GM19239 (cell line): ENCODE measurements at regions not wholly inside any gene's neighbourhood (a gene's known extent, or its start where the extent isn't known, plus 50 kb on each side); places are given as distances from the start of the nearest gene placed in this dataset.

Experiments used
- DNase-seq: peaks from one replicate; pipeline ENCODE4 v3.0.0; 2011; ENCODE audit warnings: low spot score; ENCODE audit not compliant: insufficient read length
- FAIRE-seq: peaks from 2 replicates; lab custom pipeline; 2011; peaks lifted over from hg19 to GRCh38; lab: Jason Lieb, UNC

DNA sequence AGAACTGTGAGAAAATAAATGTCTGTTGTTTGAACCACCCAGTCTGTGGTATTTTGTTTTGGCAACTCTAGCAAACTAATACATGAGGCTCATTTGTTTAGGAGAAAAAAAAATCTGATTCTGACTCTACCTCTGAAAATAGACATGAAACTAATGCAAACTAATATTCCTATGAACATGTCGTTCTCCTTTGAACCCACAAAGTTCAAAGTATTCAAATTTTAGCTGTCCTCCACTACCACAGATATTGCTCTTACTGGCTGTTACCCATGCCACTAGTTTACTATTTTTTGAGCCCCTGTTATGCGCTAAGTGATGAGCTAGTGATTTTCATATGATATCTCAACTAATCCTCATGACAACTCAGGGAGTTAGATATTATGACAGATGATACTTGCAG lies 58.8 kb upstream of the ZNF804B start:
- no peak for DNase-seq
- FAIRE-seq, result no peak

GRCh38 chr7:88694207-88694606 lies 65.3 kb upstream of the ZNF804B start:
- no peak for DNase-seq
- no peak for FAIRE-seq

GRCh38 chr7:88693131-88693530 lies 66.4 kb upstream of the ZNF804B start:
- no peak for FAIRE-seq
- no peak for DNase-seq

GRCh38 chr7:88692493-88692892 lies 67.0 kb upstream of the ZNF804B start:
- FAIRE-seq (no peak), DNase-seq (no peak)

DNA sequence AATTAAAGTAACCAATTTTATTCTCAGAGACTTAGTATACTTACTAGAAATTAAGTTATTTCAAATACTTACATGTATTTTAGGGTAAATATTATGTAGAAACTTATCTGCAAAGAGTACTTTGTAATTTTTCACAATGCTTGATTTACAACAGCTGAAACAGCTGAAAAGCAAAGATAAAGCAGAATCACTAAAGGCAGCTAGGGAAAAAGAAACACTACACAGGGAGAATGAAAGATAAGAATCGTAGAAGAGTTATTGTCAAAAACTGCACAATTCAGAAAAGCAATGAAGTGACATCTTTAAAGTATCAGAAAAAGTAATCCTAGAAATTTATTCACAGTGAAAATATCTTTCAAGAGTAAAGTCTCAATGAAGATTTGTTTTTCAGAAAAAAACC lies 69.7 kb upstream of the ZNF804B start:
- FAIRE-seq, result no peak

DNA sequence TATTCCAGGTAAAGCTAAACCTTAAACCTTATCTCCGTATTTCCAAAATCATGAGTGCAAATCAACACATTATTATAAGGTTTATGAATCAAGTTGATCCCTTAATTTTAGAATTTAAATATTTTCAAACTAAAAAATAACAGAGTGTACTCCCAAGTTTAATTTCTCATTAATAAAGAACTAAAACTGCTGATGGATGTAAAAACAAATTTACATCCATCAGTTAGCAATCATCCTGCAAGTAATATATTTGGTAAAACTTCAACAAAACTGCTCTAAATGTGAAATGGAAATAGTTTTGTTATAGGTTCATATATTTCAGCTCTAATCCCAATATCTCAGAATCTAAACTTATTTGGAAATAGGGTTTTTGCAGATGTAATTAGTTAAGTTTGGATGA lies 71.3 kb upstream of the ZNF804B start:
- DNase-seq (no peak), FAIRE-seq (no peak)

More for the DNA sequence above, 69.7 kb upstream of the ZNF804B start:
- no peak for DNase-seq

DNA sequence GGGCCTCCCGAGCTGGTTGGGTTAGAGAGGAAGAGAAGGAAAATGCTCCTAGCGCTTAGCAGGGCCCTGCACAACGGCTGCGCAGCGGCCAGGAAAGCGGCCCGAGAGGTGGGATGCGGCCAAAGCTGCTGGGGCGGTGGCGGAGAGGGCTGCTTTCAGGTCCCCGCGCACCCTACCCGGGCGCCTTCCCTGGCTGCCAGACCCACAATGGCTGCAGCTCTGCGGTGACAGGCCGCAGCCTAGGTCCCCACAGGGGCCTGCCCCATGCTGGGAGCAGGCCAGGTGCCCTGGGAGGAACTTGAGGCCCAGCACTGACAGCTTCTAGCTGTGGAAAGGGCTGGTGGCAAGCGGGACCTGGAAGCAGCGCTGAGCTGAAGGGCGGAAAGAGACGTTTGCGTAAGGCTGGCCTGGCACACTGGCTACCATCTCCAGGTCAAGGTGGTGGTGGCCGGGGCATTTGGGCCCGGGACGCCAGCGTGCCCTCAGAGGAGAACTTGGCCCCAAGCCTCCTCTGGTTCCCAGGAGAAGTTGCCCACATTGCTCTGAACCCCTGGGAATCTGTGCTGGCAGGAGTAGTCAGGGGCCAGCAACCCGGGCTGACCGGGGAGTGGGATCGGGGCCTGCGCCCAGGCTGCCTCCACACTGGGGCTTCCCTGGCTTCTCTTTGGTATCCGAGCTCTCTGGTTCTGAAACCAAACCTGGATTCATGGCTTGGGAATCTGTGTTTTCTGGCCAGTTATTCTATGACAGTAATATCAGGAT lies 72.9 kb upstream of the ZNF804B start:
- FAIRE-seq (no peak), DNase-seq (no peak)

- no peak for DNase-seq
- FAIRE-seq, result no peak
Measured at GRCh38 chr7:88681682-88682081, 77.8 kb upstream of the ZNF804B start.

GRCh38 chr7:88670536-88670935 lies 89.0 kb upstream of the ZNF804B start:
- no peak for FAIRE-seq
- no peak for DNase-seq

DNA sequence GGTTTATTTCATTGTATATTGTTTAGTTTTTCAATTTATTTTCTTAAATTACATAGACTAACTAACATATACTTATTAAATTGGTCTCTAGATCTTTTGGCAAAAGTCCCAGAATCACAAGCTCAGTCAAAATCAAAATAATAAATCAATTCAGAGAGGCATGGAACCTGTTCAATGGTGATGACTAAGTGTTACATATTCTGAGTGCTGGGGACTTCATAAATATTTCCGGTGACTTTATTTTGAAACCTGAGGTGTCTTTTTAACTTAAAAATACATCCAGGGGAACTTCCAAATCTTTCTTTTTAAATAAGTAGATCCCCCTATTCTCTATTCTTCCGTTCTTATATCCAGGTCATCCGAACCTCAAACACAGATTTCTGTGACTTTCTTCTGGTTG lies 89.6 kb upstream of the ZNF804B start:
- no peak for FAIRE-seq
- no peak for DNase-seq

DNA sequence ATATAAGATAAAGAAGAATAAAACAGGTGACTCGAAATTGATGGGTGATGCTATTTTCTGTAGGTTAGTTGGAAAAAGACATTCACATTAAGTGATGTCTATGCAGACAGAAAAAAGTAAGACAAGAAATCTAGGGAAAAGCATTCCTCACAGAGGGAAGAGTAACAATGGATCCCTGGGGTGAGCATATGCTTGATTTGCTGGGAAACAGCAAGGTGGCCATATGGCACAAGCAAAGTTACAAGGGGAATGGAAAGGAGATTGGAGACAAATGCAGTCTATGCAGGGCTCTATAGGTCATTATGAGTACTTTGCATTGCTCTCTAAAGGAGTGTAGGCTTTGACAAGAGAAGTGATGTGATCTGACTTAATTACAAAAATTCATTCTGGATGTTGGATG lies 90.9 kb upstream of the ZNF804B start:
- DNase-seq (no peak), FAIRE-seq (no peak)

- DNase-seq (no peak), FAIRE-seq (no peak)
Measured at GRCh38 chr7:88666626-88667025, 92.9 kb upstream of the ZNF804B start.

GRCh38 chr7:88665892-88666514 lies 93.5 kb upstream of the ZNF804B start:
- FAIRE-seq, result no peak
- no peak for DNase-seq

- no peak for FAIRE-seq
Measured at GRCh38 chr7:88664630-88665233, 94.8 kb upstream of the ZNF804B start.

DNA sequence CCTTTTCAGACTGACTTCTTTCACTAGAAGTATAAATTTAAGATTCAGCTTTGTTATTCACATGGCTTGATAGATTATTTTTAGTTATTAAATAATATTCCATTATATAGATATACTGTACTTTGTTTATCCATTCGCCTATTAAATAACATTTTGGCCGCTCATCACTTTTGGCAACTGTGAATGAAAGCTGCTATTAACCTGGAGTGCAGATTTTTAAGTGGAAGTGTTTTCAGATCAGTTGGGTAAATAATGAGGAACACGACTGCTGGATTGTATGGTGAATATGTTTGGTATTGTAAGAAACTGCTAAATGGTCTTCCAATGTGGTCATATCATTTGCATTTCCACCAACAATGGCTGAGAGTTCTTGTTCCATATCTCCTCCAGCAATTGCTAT lies 97.6 kb upstream of the ZNF804B start:
- FAIRE-seq (no peak), DNase-seq (no peak)

More at GRCh38 chr7:88664630-88665233, 94.8 kb upstream of the ZNF804B start:
- no peak for DNase-seq

GRCh38 chr7:88647825-88648224 lies 111.7 kb upstream of the ZNF804B start:
- no peak for FAIRE-seq

GRCh38 chr7:88638583-88638982 lies 120.9 kb upstream of the ZNF804B start:
- FAIRE-seq (no peak), DNase-seq (no peak)

More at GRCh38 chr7:88647825-88648224, 111.7 kb upstream of the ZNF804B start:
- DNase-seq, result no peak

DNA sequence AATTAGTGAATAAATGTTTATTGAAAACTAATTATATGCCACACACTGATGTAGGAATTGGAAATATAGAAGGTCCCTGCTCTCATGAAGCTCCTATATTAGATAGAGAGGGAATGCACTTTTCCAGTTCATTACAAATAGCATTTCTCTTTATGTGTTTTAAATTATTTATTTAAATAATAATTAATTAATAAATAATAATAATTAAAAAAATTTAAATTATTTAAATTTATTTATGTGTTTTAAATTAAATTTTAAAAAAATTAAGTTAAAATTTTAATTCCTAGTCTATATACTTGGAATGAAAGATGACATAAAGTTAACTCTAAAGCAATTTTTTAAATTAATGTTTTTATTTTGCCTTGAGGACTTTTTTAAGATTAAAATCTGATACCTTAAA lies 121.7 kb upstream of the ZNF804B start:
- no peak for FAIRE-seq

GRCh38 chr7:88635149-88635548 lies 124.4 kb upstream of the ZNF804B start:
- no peak for FAIRE-seq
- DNase-seq, result no peak

More for the DNA sequence above, 121.7 kb upstream of the ZNF804B start:
- DNase-seq, result no peak

DNA sequence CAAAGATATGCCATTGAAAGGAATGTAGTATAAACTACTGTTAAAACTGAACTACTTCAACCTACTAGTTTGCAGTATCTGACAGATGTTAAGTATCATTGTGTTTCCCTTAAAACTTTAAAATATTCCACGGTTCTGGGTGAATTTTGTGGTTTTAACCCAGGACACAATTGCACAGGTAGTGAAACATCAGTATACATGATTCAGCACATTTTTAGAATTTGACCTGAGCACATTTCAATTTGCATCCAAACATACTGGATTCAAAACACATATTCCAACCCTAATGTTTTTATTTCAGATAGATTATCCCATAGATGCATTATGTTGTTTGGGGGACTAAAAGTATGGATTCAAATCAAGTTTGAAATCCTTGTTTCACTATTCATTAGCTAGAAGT lies 129.9 kb upstream of the ZNF804B start:
- DNase-seq, result no peak
- FAIRE-seq, result peak; percentile 86

DNA sequence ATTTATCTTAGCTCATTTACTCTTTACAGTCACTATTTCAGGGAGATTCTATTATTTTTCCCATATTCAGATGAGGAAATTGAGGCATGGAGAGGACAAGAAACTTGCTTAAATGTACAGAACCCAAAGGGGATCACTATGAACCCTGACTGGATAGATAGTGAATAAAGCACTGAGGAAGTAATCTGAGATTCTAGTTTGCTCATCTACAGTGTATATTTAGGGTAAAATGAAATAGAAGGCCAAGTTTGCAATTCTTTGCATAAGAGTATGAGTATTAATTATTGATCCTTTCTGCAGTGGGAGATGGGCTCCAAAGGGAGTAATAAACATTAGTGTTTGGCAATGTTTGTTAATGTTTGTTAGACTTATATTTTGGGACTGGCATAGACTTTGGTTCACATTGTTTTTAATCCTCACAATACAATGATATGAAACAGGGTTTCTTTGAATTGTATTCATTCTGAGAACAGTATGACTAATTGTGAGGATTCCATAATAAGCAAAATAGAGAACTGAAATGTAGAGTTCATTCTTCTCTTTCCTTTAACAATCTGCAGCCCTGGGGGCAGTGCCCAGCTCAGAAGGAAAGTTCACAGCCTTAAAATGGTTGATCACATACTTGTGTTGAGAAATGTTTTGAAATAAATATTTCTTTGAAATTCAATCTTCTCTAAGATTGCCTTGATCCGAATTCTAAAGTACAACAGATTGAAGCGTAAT lies 131.0 kb upstream of the ZNF804B start:
- FAIRE-seq, result no peak

More for the DNA sequence above, 131.0 kb upstream of the ZNF804B start:
- peak; percentile 0 for DNase-seq
